K562 (cell line): ENCODE measurements at regions not wholly inside any gene's neighbourhood (a gene's known extent, or its start where the extent isn't known, plus 50 kb on each side); places are given as distances from the start of the nearest gene placed in this dataset.

Source experiments
- ATAC-seq: fragments of 200-7000 bp; cut with Tn5 transposase; 3 replicates; pipeline ENCODE4 v1.9.1; 2020; ENCODE audit warnings: moderate library complexity
- BruUV-seq: library from RNA; stranded (reverse); fragments of 400-500 nt; replicated peaks from 2 replicates; lab custom pipeline; 2021; lab: Mats Ljungman, UMichigan
- CTCF ChIA-PET: fragments of 300-600 bp; formaldehyde crosslinking; extraction: SDS; loops from one replicate; lab custom pipeline; 2021; ENCODE audit warnings: low intra/inter-chr PET ratio; lab: Yijun Ruan, JAX
- POLR2A ChIA-PET: fragments of 300-600, 350-650 bp; sonication (Branson Sonifier 250); formaldehyde crosslinking; extraction: SDS; loops from one replicate; lab custom pipeline; 2021; ENCODE audit warnings: antibody characterized with exemption, inconsistent platforms; lab: Yijun Ruan, JAX
- DNase-seq, 4 experiments: peaks; one replicate each; pipeline versions ENCODE4 v3.0.0 to v3.0.0-alpha.2; 2011 to 2018; ENCODE audit warnings: low spot score in 3 of 4, mixed read lengths in 3 of 4; ENCODE audit errors: extremely low read depth in 1 of 4
- FAIRE-seq: peaks from 2 replicates; lab custom pipeline; 2011; peaks lifted over from hg19 to GRCh38; lab: Jason Lieb, UNC
- H2AFZ ChIP-seq: 2 replicates; pipeline ENCODE4 v1.6.0; 2011; ENCODE audit warnings: low read depth, low read length, control low read depth, inconsistent platforms
- H3K27ac ChIP-seq: fragments of 200-600 bp; 3 replicates; pipeline ENCODE4 v1.8.0; 2011; ENCODE audit warnings: low read depth, mild to moderate bottlenecking, control low read depth, inconsistent platforms, low read length, moderate library complexity, mixed read lengths; ENCODE audit errors: extremely low read depth
- H3K27me3 ChIP-seq, 2 experiments: fragments of 300-600 bp in 1 of 2; 2 replicates in 1 of 2; 3 replicates in 1 of 2; pipeline versions ENCODE4 v1.6.0 to v1.8.0; 2011; ENCODE audit warnings: inconsistent platforms in 2 of 2, low read length in 2 of 2, mild to moderate bottlenecking in 1 of 2, mixed read lengths in 1 of 2, moderate library complexity in 1 of 2; ENCODE audit not compliant: control insufficient read depth in 2 of 2, insufficient read depth in 2 of 2
- H3K36me3 ChIP-seq: fragments of 300-600 bp; 3 replicates; pipeline ENCODE4 v1.8.0; 2011; ENCODE audit warnings: mild to moderate bottlenecking, low read length, inconsistent platforms; ENCODE audit not compliant: control insufficient read depth, insufficient read depth
- H3K4me1 ChIP-seq, 2 experiments: fragments of 200-600 bp in 1 of 2; replicated peaks in 1 of 2; 2 replicates in 1 of 2; 3 replicates in 1 of 2; pipeline versions ENCODE4 v1.5.1 to v1.8.0; 2011; ENCODE audit warnings: inconsistent platforms in 2 of 2, low read length in 2 of 2, mild to moderate bottlenecking in 1 of 2, mixed read lengths in 1 of 2, moderate library complexity in 1 of 2; ENCODE audit not compliant: control insufficient read depth in 2 of 2, insufficient read depth in 2 of 2
- H3K4me2 ChIP-seq: 2 replicates; pipeline ENCODE4 v1.6.1; 2011; ENCODE audit warnings: low read length, control low read depth, inconsistent platforms, mixed read lengths; ENCODE audit not compliant: insufficient read depth
- H3K4me3 ChIP-seq: fragments of 200-600 bp; sonication (generic), shearing (Covaris generic); 2 replicates; pipeline ENCODE4 v1.5.1; 2016; ENCODE audit warnings: control low read depth, inconsistent platforms
- H3K79me2 ChIP-seq: fragments of 200-600 bp; 3 replicates; pipeline ENCODE4 v1.8.0; 2011; ENCODE audit warnings: low read length, inconsistent platforms; ENCODE audit not compliant: control insufficient read depth, insufficient read depth
- H3K9ac ChIP-seq, 2 experiments: 2 replicates each; pipeline versions ENCODE4 v1.6.0 to v1.6.1; 2011; ENCODE audit warnings: low read depth in 2 of 2, low read length in 2 of 2, control low read depth in 1 of 2, inconsistent platforms in 1 of 2, mild to moderate bottlenecking in 1 of 2, mixed read lengths in 1 of 2; ENCODE audit not compliant: insufficient read depth in 1 of 2
- H3K9me1 ChIP-seq: one replicate; pipeline ENCODE4 v1.6.0; 2011; ENCODE audit warnings: inconsistent platforms, mild to moderate bottlenecking, low read length, moderate library complexity; ENCODE audit not compliant: control insufficient read depth, insufficient read depth
- H3K9me3 ChIP-seq: replicated peaks from 2 replicates; pipeline ENCODE4 v1.5.1; 2011; ENCODE audit warnings: low read depth, low read length, inconsistent platforms; ENCODE audit not compliant: control insufficient read depth, insufficient read depth
- H4K20me1 ChIP-seq: replicated peaks from 2 replicates; pipeline ENCODE4 v1.6.1; 2011; ENCODE audit warnings: low read length, inconsistent platforms, mixed read lengths; ENCODE audit not compliant: control insufficient read depth, insufficient read depth
- DACH1 ChIP-seq: fragments of 450-650 bp; IDR thresholded peaks from 2 replicates; pipeline ENCODE4 v1.6.1; 2018; ENCODE audit not compliant: partially characterized antibody
- LARP7 ChIP-seq: fragments of 450-650 bp; IDR thresholded peaks from 2 replicates; pipeline ENCODE4 v1.6.1; 2016
- SNRNP70 ChIP-seq: fragments of 200-400 bp; formaldehyde crosslinking; optimal IDR thresholded peaks from 2 replicates; pipeline ENCODE3; 2017; ENCODE audit warnings: low read depth, low read length
- TCFL5 ChIP-seq: fragments of 250-450 bp; sonication (Bioruptor Pico); conservative IDR thresholded peaks from 2 replicates; pipeline ENCODE4 v1.6.1; 2021; ENCODE audit warnings: mild to moderate bottlenecking, moderate library complexity, matching md5 sums
- ZHX1 ChIP-seq: fragments of 150-350 bp; conservative IDR thresholded peaks from 2 replicates; pipeline ENCODE4 v1.6.1; 2014; ENCODE audit warnings: low read length
- ZNF407 ChIP-seq: fragments of 450-650 bp; IDR thresholded peaks from 2 replicates; pipeline ENCODE4 v1.6.1; 2016; ENCODE audit warnings: low read depth
- in situ Hi-C: fragments of 300-500 bp; cut with MboI; formaldehyde crosslinking; loops from 4 replicates; pipeline ENCODE4 v1.15.0; 2018; ENCODE audit warnings: inconsistent platforms, mixed read lengths
- intact Hi-C: fragments of 100-400 bp; cut with micrococcal nuclease; formaldehyde crosslinking; loops from 2 replicates; pipeline ENCODE4 v1.14.2; 2022

GRCh38 chr2:126429103-126429502 lies 226.9 kb upstream of the GYPC start:
- Histone ChIP-seq H3K79me2 (no peaks in the 10 kb centered on the region), H3K9me1 (no peaks in the 10 kb centered on the region), H3K27ac (no peak overlapping the region), H2AFZ (no peak overlapping the region), H3K27me3 (no peaks in the 10 kb centered on the region; a peak in 1 of 5 replicates), H3K4me2 (no peak overlapping the region), H3K36me3 (no peaks in the 10 kb centered on the region), H3K9ac (no peak overlapping the region), H3K4me3 (no peak overlapping the region), H3K9me3 (no peaks in the 10 kb centered on the region), H3K4me1 (no peaks in the 10 kb centered on the region), H4K20me1 (no peaks in the 10 kb centered on the region)
- in situ Hi-C loops: no loop called here
- TF ChIP-seq LARP7 (no peak), DACH1 (no peak), TCFL5 (CRISPR knock-in tag) (no peak), ZHX1 (no peak), ZNF407 (no peak), SNRNP70 (no peak)
- ATAC-seq (no peak), FAIRE-seq (no peak), DNase-seq (no peak)
- intact Hi-C loops: no loop called here
- ChIA-PET CTCF (no interaction called here), POLR2A (no interaction called here)
- no TSS peak for BruUV-seq
